SK-N-SH treated with all-trans-retinoic acid at 6 μM for 48 hours (cell line): ENCODE measurements at regions not wholly inside any gene's neighbourhood (a gene's known extent, or its start where the extent isn't known, plus 50 kb on each side); places are given as distances from the start of the nearest gene placed in this dataset.

Experiments
- ATAC-seq: fragments of 200-7000 bp; cut with Tn5 transposase; 3 replicates; pipeline ENCODE4 v1.9.1; 2020; ENCODE audit warnings: mild to moderate bottlenecking, moderate library complexity
- ARNTL ChIP-seq: fragments of 450-650 bp; formaldehyde crosslinking; IDR thresholded peaks from 2 replicates; pipeline ENCODE4 v1.5.0; 2020; ENCODE audit warnings: low read depth, mild to moderate bottlenecking, moderate library complexity, borderline replicate concordance
- BACH2 ChIP-seq: fragments of 250-450 bp; sonication (Bioruptor Pico); IDR thresholded peaks from 2 replicates; pipeline ENCODE4 v1.9.0; 2021; ENCODE audit warnings: mild to moderate bottlenecking, borderline replicate concordance
- CSDC2 ChIP-seq: fragments of 250-450 bp; sonication (Bioruptor Pico); IDR thresholded peaks from 2 replicates; pipeline ENCODE4 v1.5.0; 2020; ENCODE audit warnings: mild to moderate bottlenecking, moderate library complexity
- CSRNP3 ChIP-seq: fragments of 250-450 bp; sonication (Bioruptor Pico); IDR thresholded peaks from 2 replicates; pipeline ENCODE4 v1.5.1; 2021; ENCODE audit warnings: mild to moderate bottlenecking, moderate library complexity
- ESRRG ChIP-seq: fragments of 250-450 bp; sonication (Bioruptor Pico); IDR thresholded peaks from 2 replicates; pipeline ENCODE4 v1.6.1; 2021; ENCODE audit warnings: mild to moderate bottlenecking
- GLIS3 ChIP-seq: fragments of 250-450 bp; sonication (Bioruptor Pico); IDR thresholded peaks from 2 replicates; pipeline ENCODE4 v1.5.0; 2020; ENCODE audit warnings: mild to moderate bottlenecking, moderate library complexity
- ISL1 ChIP-seq: fragments of 250-450 bp; sonication (Bioruptor Pico); IDR thresholded peaks from 2 replicates; pipeline ENCODE4 v2.1.2; 2022; ENCODE audit warnings: mild to moderate bottlenecking, moderate library complexity
- OSR1 ChIP-seq: fragments of 250-450 bp; sonication (Bioruptor Pico); IDR thresholded peaks from 2 replicates; pipeline ENCODE4 v1.8.0; 2022; ENCODE audit warnings: moderate library complexity, mild to moderate bottlenecking, inconsistent platforms
- PATZ1 ChIP-seq: fragments of 250-450 bp; sonication (Bioruptor Pico); IDR thresholded peaks from 2 replicates; pipeline ENCODE4 v1.8.0; 2020; ENCODE audit warnings: mild to moderate bottlenecking, moderate library complexity, borderline replicate concordance
- POU6F1 ChIP-seq: fragments of 250-450 bp; sonication (Bioruptor Pico); IDR thresholded peaks from 2 replicates; pipeline ENCODE4 v1.8.0; 2021; ENCODE audit warnings: low read depth, mild to moderate bottlenecking, moderate library complexity, borderline replicate concordance
- PPARA ChIP-seq: fragments of 250-450 bp; sonication (Bioruptor Pico); IDR thresholded peaks from 2 replicates; pipeline ENCODE4 v1.5.0; 2020; ENCODE audit warnings: mild to moderate bottlenecking, borderline replicate concordance
- RARB ChIP-seq: fragments of 250-450 bp; sonication (Bioruptor Pico); IDR thresholded peaks from 2 replicates; pipeline ENCODE4 v1.8.0; 2021; ENCODE audit warnings: mild to moderate bottlenecking, moderate library complexity
- SNAI2 ChIP-seq: fragments of 250-450 bp; sonication (Bioruptor Pico); IDR thresholded peaks from 2 replicates; pipeline ENCODE4 v1.5.0; 2020; ENCODE audit warnings: mild to moderate bottlenecking, moderate library complexity
- TCF4 ChIP-seq: fragments of 250-450 bp; sonication (Bioruptor Pico); IDR thresholded peaks from 2 replicates; pipeline ENCODE4 v1.8.0; 2021; ENCODE audit warnings: mild to moderate bottlenecking, moderate library complexity, borderline replicate concordance
- TOX ChIP-seq: fragments of 250-450 bp; sonication (Bioruptor Pico); IDR thresholded peaks from 2 replicates; pipeline ENCODE4 v1.8.0; 2021; ENCODE audit warnings: mild to moderate bottlenecking, moderate library complexity, borderline replicate concordance
- ZC3H10 ChIP-seq: fragments of 250-450 bp; sonication (Bioruptor Pico); IDR thresholded peaks from 2 replicates; pipeline ENCODE4 v1.5.1; 2021; ENCODE audit warnings: mild to moderate bottlenecking, moderate library complexity
- ZFP3 ChIP-seq: fragments of 250-450 bp; sonication (Bioruptor Pico); IDR thresholded peaks from 2 replicates; pipeline ENCODE4 v1.5.0; 2020; ENCODE audit warnings: mild to moderate bottlenecking, moderate library complexity
- ZFP30 ChIP-seq: fragments of 450-650 bp; formaldehyde crosslinking; IDR thresholded peaks from 2 replicates; pipeline ENCODE4 v1.5.0; 2022; ENCODE audit warnings: mild to moderate bottlenecking, moderate library complexity
- ZNF565 ChIP-seq: fragments of 450-650 bp; formaldehyde crosslinking; conservative IDR thresholded peaks from 2 replicates; pipeline ENCODE4 v1.5.0; 2020; ENCODE audit warnings: low read depth, mild to moderate bottlenecking, moderate library complexity
- ZNF70 ChIP-seq: fragments of 450-650 bp; formaldehyde crosslinking; IDR thresholded peaks from 2 replicates; pipeline ENCODE4 v1.5.0; 2020; ENCODE audit warnings: mild to moderate bottlenecking, moderate library complexity
- ZNF8 ChIP-seq: fragments of 450-650 bp; formaldehyde crosslinking; IDR thresholded peaks from 2 replicates; pipeline ENCODE4 v1.5.0; 2020; ENCODE audit warnings: mild to moderate bottlenecking, moderate library complexity
- TF ChIP-seq, protein P1 (sequence below): fragments of 250-450 bp; sonication (Bioruptor Pico); IDR thresholded peaks from 2 replicates; pipeline ENCODE4 v1.5.0; 2020; ENCODE audit warnings: mild to moderate bottlenecking, moderate library complexity
- TF ChIP-seq, protein P2 (sequence below): fragments of 250-450 bp; sonication (Bioruptor Pico); IDR thresholded peaks from 2 replicates; pipeline ENCODE4 v1.5.1; 2020; ENCODE audit warnings: low read depth, mild to moderate bottlenecking, moderate library complexity

DNA sequence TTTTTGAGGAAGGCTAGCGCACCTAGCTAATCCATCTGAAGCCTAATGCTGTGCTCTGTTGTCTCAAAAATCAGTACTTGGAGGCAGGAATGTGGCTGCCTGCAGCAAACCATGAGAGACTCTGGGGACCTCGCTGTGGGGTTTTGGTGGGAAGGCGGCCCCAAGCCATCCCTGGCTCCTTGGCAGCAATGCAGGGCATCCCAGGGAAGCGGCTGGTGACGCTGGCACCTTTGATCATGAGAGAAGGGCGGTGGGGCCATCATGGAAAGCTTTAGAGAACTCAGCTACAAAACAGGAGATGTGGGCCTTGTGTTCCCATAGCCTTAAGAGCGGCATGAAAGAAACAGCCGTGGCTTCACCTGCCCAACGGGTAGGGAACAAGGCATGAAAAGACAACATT lies 101.1 kb upstream of the SFSWAP start:
- ATAC-seq: no peak

DNA sequence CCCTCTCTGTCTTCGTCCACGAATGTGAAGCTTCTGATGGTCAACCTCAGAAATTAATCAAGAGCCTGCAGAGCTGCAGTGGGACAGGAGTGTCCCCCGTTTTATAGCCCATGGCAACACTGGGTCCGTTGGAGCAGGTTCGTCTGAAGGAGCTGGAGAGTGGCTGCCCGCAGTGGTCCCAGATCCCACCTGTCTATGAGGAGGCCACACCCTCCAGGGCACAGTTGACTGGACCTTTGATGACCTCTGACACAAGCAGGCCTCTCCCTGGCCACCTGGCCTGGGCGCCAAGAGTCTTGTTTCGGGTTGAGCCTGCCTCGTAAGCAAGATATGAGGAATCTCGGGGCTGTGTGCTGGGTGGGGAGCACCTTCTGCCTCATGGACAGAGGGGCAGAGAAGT lies 100.7 kb upstream of the SFSWAP start:
- no peak for TF ChIP-seq RARB (CRISPR knock-in tag)
- TF ChIP-seq PATZ1 (CRISPR knock-in tag): no peak
- no peak for TF ChIP-seq BACH2 (CRISPR knock-in tag)
- TF ChIP-seq ZNF8 (CRISPR knock-in tag): no peak
- TF ChIP-seq CSDC2 (CRISPR knock-in tag): no peak
- TF ChIP-seq TOX (CRISPR knock-in tag): no peak
- no peak for TF ChIP-seq SNAI2
- no peak for TF ChIP-seq ZNF565
- no peak for TF ChIP-seq ISL1
- TF ChIP-seq POU6F1 (CRISPR knock-in tag): no peak
- no peak for TF ChIP-seq ZC3H10 (CRISPR knock-in tag)
- TF ChIP-seq ZFP3: no peak
- ATAC-seq: no peak

More for the DNA sequence above, 101.1 kb upstream of the SFSWAP start:
- TF ChIP-seq ZNF70 (CRISPR knock-in tag) (no peak), ESRRG (no peak), OSR1 (no peak), ZFP30 (CRISPR knock-in tag) (no peak), ZC3H10 (CRISPR knock-in tag) (no peak), ARNTL (CRISPR knock-in tag) (no peak), TCF4 (CRISPR knock-in tag) (no peak), PPARA (no peak), TOX (CRISPR knock-in tag) (no peak), GLIS3 (CRISPR knock-in tag) (no peak), PATZ1 (CRISPR knock-in tag) (no peak), SNAI2 (no peak), POU6F1 (CRISPR knock-in tag) (no peak), BACH2 (CRISPR knock-in tag) (no peak), ISL1 (no peak), RARB (CRISPR knock-in tag) (no peak), CSDC2 (CRISPR knock-in tag) (no peak), CSRNP3 (CRISPR knock-in tag) (no peak)
- TF ChIP-seq, protein P1, sequence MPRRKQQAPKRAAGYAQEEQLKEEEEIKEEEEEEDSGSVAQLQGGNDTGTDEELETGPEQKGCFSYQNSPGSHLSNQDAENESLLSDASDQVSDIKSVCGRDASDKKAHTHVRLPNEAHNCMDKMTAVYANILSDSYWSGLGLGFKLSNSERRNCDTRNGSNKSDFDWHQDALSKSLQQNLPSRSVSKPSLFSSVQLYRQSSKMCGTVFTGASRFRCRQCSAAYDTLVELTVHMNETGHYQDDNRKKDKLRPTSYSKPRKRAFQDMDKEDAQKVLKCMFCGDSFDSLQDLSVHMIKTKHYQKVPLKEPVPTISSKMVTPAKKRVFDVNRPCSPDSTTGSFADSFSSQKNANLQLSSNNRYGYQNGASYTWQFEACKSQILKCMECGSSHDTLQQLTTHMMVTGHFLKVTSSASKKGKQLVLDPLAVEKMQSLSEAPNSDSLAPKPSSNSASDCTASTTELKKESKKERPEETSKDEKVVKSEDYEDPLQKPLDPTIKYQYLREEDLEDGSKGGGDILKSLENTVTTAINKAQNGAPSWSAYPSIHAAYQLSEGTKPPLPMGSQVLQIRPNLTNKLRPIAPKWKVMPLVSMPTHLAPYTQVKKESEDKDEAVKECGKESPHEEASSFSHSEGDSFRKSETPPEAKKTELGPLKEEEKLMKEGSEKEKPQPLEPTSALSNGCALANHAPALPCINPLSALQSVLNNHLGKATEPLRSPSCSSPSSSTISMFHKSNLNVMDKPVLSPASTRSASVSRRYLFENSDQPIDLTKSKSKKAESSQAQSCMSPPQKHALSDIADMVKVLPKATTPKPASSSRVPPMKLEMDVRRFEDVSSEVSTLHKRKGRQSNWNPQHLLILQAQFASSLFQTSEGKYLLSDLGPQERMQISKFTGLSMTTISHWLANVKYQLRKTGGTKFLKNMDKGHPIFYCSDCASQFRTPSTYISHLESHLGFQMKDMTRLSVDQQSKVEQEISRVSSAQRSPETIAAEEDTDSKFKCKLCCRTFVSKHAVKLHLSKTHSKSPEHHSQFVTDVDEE (CRISPR knock-in tag): no peak
- TF ChIP-seq, protein P2, sequence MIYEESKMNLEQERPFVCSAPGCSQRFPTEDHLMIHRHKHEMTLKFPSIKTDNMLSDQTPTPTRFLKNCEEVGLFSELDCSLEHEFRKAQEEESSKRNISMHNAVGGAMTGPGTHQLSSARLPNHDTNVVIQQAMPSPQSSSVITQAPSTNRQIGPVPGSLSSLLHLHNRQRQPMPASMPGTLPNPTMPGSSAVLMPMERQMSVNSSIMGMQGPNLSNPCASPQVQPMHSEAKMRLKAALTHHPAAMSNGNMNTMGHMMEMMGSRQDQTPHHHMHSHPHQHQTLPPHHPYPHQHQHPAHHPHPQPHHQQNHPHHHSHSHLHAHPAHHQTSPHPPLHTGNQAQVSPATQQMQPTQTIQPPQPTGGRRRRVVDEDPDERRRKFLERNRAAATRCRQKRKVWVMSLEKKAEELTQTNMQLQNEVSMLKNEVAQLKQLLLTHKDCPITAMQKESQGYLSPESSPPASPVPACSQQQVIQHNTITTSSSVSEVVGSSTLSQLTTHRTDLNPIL: no peak
